HG02973 (cell line): ENCODE measurements at regions not wholly inside any gene's neighbourhood (a gene's known extent, or its start where the extent isn't known, plus 50 kb on each side); places are given as distances from the start of the nearest gene placed in this dataset.

Experiments used
- ATAC-seq: cut with Tn5 transposase; IDR thresholded peaks from one replicate; pipeline ENCODE4 v1.9.1; 2021; ENCODE audit warnings: moderate library complexity; ENCODE audit not compliant: unreplicated experiment

DNA sequence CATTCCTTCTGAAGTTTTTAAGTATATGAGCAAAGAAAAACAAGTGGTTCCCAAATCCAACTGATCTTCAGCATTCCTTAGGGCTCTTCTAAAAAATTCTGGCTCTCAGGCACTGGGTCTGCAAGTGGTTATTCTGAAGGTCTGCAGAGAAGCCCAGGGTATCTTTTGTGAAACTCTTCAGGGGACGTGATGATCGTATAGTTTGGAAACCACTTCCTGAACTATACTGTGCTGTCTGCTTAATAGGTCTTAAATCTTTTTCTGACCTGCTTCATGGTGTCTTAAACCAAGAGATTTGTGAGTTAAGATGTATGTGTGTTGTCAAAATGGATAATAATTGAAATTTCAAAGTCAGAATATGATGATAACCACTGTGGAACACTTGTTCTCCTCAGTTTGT is 115.5 kb downstream of the LHX9 start:
- no peak for ATAC-seq

DNA sequence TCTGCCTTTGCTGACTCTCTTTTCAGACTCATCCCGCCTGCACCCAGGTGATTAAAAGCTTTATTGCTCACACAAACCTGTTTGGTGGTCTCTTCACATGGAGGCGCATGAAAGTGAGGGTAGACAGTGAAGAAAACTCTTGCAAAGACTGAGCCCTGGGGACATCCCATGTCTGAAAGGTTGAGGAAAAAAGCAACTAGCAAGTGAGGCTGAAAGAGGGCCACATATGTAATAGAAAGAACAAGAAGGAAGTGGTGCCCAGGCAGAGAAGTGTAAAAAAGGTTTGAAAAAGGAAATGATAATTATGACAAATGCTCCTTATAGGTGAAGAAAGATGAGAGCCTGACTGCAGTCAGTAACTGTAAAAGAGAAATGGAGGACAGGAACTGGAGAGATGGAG is 115.9 kb upstream of the NEK7 start:
- no peak for ATAC-seq

DNA sequence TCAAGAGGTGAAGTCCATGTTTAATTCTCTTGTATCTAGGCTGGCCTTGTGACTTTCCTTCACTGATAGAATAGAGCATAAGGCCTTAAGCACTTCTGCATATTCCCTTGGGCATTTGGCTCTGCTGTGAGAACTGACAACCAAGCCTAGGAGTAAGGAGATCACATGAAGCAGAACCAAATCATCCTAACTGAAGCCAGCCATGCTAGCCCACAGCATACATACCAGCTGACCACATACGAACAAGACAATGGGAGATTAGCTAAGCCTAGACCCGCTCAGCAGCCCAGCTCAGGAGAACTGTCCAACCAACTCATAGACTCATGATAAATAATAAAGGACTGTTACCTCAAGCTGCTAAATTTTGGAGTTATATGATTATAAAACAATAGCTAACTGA is 114.6 kb upstream of the NEK7 start:
- no peak for ATAC-seq

- ATAC-seq, result no peak
Observed at GRCh38 chr1:198047913-198048312, 108.9 kb upstream of the NEK7 start.

GRCh38 chr1:198054510-198054909 is 102.3 kb upstream of the NEK7 start:
- no peak for ATAC-seq

GRCh38 chr1:198056255-198056654 is 100.5 kb upstream of the NEK7 start:
- no peak for ATAC-seq

DNA sequence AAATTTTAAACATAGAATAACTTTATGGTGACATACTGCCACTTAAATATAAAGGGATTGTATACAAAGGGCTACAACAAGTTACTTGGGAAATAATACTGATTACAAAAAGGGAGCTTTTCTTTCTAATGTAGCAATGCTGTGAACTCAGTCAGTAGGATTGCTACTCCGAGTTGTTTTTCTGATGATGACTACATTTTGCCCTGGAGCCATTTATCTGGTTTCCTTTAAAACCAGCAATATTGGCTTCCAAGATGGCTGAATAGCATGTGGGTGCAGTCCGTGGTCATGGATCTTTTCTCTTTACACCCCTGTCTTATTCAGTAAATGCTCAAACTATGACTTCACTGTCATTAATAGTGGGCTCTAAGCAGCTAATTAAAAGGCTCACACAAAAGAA is 92.6 kb upstream of the NEK7 start:
- ATAC-seq, result no peak

DNA sequence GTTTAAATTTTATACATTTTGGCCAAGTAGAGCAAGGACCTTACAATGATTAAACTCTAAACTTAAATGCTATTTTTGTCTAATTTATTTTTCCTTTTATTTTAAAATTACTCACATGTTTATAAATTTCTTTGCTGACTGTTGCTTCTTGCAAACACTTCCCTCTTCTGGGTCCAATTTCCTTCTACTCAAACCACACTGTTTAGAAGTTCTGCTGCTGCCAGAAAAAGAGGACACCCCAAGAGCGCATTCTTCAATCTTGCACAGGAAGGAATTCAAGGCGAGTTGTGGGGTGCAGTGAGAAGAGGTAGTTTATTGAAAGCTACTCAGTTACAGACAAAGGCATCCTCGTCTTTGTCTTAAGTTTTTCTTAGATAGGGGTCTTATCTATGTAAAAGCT is 88.5 kb upstream of the NEK7 start:
- ATAC-seq, result no peak

DNA sequence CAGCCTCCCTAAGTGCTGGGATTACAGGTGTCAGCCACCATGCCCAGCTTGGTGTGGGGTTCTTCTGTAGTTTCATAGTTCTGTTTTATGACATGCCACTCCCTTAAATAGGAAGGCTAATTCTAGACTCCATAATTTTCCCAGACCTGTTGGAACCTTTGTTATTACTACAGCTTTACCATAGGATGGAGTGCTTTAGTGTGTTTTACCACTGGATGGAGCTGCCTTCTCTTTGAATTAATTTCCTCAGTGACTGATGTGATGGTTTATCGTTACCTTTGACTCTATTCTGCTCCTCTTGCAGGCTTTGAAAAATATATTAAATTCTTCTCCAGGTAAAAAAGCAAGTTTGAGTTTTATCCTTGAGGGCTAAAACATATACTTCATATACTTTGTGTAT is 84.6 kb upstream of the NEK7 start:
- no peak for ATAC-seq

GRCh38 chr1:198075296-198075695 is 81.5 kb upstream of the NEK7 start:
- no peak for ATAC-seq

- no peak for ATAC-seq
Observed at GRCh38 chr1:198079432-198079951, 77.3 kb upstream of the NEK7 start.

DNA sequence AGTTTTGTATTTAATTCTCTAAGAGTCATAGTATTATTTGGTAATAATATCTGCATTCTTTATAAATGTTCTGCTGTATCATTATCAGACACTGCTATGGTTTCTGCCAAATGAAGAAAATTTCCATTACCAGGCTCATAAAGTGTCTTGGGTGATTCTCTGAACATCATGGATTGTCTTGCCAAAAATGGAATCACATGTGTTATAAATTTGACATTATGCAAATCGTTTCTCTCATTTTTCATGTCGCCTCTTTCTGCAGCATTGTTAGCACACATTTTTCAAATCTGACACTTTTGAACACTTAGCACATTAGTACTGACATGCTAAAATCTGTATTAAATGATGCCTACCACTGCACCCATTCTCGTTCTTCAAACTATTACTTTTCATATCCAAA is 74.2 kb upstream of the NEK7 start:
- no peak for ATAC-seq

GRCh38 chr1:198083549-198083948 is 73.2 kb upstream of the NEK7 start:
- no peak for ATAC-seq

DNA sequence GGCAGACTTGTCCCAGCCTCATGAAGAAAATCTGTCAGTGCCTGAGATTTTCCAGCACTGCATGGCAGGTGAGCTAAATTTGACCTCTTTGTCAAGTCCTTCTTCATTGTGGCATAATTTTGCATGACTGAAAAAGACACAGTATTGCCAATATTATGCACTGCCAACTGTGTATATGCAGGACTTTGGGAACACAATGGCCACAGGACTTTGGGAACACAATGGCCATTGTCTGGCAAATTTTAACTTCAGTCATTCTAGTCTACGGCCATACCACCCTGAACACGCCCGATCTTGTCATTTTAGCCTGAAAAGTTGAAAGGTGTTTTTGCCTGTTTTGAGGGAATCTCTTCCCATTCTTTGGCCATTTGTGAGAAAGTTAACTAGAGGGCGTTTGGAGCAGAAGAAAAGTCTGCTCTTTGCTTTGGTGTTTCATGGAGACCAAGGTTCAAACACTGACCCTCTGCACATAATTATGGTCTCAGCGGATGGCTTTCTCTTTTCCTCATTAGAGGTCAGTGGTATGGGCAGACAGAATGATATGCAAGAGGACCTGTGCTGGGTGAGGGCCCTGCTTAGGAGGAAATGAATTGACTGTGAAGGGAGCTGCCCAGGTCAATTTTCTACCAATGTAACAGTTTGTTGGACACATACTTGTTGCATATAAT is 72.4 kb upstream of the NEK7 start:
- ATAC-seq, result no peak

- ATAC-seq, result no peak
Observed at GRCh38 chr1:198086051-198086745, 70.6 kb upstream of the NEK7 start.

DNA sequence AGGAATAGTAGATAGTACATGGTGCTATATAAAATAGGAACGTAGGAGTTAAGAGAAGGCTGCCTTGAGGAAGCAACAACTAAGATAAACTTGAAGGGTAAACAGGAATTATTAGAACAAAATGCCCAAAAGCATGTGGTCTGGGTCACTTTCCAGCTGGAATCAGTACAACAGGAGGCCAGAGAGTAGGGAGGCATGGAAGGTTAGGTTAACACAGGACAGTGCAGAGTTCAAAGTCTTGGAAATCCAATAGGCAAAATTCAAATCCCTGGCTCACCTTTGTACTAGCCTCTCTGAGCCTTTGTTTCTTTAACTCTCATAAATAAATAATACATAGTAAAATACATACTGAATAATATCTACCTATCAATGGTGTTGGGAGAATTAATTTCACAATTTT is 69.0 kb upstream of the NEK7 start:
- ATAC-seq, result no peak

GRCh38 chr1:198088360-198089071 is 68.3 kb upstream of the NEK7 start:
- peak; percentile 52 for ATAC-seq

- no peak for ATAC-seq
Observed at GRCh38 chr1:198096390-198096789, 60.4 kb upstream of the NEK7 start.

DNA sequence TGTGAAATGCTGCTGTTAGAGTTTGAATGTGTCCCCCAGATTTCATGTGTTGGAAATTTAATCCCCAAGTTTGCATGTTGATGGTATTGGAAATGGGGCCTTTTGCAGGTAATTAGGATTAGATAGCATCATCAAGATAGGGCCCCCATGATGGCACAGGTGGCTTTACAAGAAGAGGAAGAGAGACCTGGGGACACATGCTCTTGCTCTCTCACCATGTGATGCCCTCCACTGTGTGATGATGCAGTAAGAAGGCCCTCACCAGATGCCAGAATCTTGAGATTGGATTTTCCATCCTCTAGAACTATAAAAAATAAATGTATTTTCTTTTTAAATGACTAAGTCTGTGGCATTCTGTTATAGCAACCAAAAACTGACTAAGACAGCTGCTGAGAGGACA is 57.0 kb upstream of the NEK7 start:
- ATAC-seq, result no peak

GRCh38 chr1:198101716-198102453 is 54.9 kb upstream of the NEK7 start:
- ATAC-seq, result no peak

- ATAC-seq, result no peak
Observed at GRCh38 chr1:198102454-198102827, 54.4 kb upstream of the NEK7 start.
